IPS-NIHi7 (cell line): ENCODE measurements at regions not wholly inside any gene's neighbourhood (a gene's known extent, or its start where the extent isn't known, plus 50 kb on each side); places are given as distances from the start of the nearest gene placed in this dataset.
A peak's percentile ranks its signal among the peaks of the same experiment; 100 is the strongest.

Experiments
- DNase-seq: peaks from one replicate; pipeline ENCODE4 v3.0.0; 2012; ENCODE audit warnings: mixed read lengths; ENCODE audit errors: extremely low spot score

- peak; percentile 2 for DNase-seq
Observed at GRCh38 chr2:46813020-46813415, 102.6 kb downstream of the MCFD2 start.
